Ovary (tissue), 3 donors: ENCODE measurements at regions not wholly inside any gene's neighbourhood (a gene's known extent, or its start where the extent isn't known, plus 50 kb on each side); places are given as distances from the start of the nearest gene placed in this dataset.

ENCODE experiments used
- EP300 ChIP-seq: sonication (generic); formaldehyde crosslinking; IDR thresholded peaks from one replicate; pipeline ENCODE4 v1.6.1; 2017; ENCODE audit warnings: antibody characterized with exemption
- POLR2A ChIP-seq: fragments of 450-650 bp; IDR thresholded peaks from one replicate; pipeline ENCODE4 v1.6.1; 2017; ENCODE audit warnings: antibody characterized with exemption, mild to moderate bottlenecking, moderate library complexity
- TF ChIP-seq, protein P1 (sequence below), 3 donors: fragments of 450-650 bp in 2 of 3; fragments of 200-600 bp in 1 of 3; IDR thresholded peaks; one replicate each; pipeline versions ENCODE4 v1.5.1 to v1.8.0; 2016 to 2022; ENCODE audit warnings: antibody characterized with exemption in 3 of 3, mild to moderate bottlenecking in 1 of 3
- donor health status: DM: no; HTN: no; CAD: no.

DNA sequence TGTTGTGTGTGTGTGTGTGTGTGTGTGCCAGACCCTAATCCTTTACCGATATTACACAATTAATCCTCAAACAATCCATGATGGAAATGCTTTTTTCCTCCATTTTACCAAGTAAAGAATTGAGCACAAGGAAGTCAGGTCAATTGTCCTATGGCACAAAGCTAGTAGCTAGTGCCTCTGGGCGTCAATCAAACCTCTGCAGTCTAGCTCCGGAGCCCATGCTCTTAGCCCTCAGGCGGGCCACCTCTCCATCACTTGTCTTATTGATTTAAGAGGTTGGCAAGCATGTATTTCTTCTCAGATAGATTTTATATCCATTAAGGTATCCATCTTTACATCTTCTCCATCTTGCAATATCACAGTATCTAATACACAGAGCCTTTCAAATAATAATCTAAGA is 886.6 kb downstream of the TBL1XR1 start:
- TF ChIP-seq POLR2A = no peak
- TF ChIP-seq, protein P1, sequence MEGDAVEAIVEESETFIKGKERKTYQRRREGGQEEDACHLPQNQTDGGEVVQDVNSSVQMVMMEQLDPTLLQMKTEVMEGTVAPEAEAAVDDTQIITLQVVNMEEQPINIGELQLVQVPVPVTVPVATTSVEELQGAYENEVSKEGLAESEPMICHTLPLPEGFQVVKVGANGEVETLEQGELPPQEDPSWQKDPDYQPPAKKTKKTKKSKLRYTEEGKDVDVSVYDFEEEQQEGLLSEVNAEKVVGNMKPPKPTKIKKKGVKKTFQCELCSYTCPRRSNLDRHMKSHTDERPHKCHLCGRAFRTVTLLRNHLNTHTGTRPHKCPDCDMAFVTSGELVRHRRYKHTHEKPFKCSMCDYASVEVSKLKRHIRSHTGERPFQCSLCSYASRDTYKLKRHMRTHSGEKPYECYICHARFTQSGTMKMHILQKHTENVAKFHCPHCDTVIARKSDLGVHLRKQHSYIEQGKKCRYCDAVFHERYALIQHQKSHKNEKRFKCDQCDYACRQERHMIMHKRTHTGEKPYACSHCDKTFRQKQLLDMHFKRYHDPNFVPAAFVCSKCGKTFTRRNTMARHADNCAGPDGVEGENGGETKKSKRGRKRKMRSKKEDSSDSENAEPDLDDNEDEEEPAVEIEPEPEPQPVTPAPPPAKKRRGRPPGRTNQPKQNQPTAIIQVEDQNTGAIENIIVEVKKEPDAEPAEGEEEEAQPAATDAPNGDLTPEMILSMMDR (IDR thresholded peaks at IDR 0.05) = no peak
- no peak for TF ChIP-seq EP300
